HK-2 (cell line): ENCODE measurements at regions not wholly inside any gene's neighbourhood (a gene's known extent, or its start where the extent isn't known, plus 50 kb on each side); places are given as distances from the start of the nearest gene placed in this dataset.
"Not testable (repeated sequence)": the region's sequence is repeated elsewhere in the genome, so short reads cannot be mapped to it uniquely, and the experiment has no call there.

Experiments used
- DNase-seq: peaks from one replicate; pipeline ENCODE4 v3.0.0-alpha.2; 2018; ENCODE audit not compliant: unreplicated experiment

- DNase-seq = no peak
Measured at GRCh38 chr10:16231734-16232435, 204.9 kb upstream of the PTER start.

- DNase-seq = no peak
Measured at GRCh38 chr10:16232441-16232840, 204.4 kb upstream of the PTER start.

- DNase-seq = no peak
Measured at GRCh38 chr10:16234916-16235315, 201.9 kb upstream of the PTER start.

GRCh38 chr10:16242446-16242845 is 194.4 kb upstream of the PTER start:
- no peak for DNase-seq

- no peak for DNase-seq
Measured at GRCh38 chr10:16242859-16243613, 193.8 kb upstream of the PTER start.

DNA sequence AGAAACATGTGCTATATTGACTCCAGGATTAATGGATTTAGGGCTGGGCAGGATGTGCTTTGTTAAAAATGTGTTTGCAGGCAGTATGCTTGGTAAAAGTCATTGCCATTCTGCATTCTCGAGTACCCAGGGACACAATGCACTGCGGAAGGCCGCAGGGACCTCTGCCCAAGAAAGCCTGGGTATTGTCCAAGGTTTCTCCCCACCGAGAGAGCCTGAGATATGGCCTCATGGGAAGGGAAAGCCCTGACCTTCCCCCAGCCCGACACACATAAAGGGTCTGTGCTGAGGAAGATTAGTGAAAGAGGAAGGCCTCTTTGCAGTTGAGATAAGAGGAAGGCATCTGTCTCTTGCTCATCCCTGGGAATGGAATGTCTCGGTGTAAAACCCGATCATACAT is 186.7 kb upstream of the PTER start:
- not testable (repeated sequence) for DNase-seq

DNA sequence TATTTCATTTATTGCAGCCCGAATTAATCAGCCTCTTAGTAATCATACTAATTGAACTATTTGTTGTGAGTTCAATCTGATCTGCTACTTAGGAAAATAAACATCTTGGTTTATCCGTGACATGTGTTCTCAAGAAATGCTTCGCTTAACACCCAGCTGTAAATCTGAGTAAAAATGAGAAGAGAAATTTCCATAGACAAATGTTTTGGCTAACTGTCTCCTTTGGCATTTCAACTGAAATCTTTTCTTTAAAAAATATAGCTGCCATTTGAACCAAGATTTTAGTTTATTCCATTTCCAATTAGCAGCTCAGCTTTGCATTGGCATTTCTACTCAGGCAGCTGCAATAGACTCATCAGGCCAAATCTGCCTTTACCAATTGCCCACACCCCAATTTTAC is 180.5 kb upstream of the PTER start:
- no peak for DNase-seq

DNA sequence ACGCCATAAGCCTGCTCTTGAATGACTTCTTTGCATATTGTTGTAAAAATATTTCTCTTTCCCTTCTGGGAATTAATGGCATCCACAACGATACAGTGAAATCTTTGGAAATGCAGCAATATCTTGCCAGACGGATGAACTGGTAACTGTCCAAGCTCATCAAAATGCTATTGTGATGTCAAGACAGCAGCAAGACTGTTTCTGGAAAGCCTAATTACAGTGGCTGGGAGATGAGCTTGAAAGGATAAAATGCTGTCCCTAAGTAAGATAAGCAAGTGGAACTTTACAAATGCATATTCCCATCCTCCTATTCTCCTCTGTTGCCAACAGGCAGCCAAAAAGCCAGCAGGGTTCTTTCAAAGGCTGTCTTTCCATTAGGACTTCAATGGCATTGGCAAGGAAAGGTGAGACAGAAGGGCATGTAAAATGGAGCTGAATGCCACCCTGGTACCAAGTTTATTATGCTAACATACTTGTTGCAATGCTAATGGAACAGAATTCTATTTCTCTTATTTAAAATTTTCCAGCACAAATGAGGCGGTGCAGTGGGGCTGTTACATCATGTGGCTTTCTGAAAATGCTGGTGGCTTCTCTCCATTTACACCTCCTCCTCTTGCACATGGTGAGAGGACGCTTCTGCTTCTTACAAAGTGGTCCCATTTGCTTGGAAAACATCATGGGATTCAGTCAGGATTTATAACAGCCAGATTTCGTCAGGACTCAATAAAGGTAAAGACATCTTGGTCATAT is 178.3 kb upstream of the PTER start:
- no peak for DNase-seq

DNA sequence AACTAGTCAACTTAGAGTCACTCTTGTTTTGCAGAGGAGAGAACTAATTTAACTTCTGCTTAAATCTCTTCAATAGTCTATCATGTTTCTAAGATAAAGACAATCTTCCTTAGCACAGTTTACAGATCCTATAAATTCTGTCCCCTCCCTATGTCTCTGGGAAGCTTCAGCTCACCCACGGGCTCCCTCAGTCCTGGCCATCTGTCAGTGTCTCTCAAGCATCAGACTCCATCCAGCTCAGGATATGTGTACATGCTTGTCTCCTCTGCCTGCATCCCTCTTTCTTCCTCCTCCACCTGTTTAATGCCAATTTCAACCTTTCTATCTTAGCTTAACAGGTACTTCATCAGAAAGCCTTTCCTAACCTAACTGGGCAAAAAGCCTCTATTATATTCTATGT is 177.1 kb upstream of the PTER start:
- DNase-seq = no peak

- no peak for DNase-seq
Measured at GRCh38 chr10:16260388-16260787, 176.4 kb upstream of the PTER start.

GRCh38 chr10:16271571-16271970 is 165.2 kb upstream of the PTER start:
- DNase-seq = no peak

DNA sequence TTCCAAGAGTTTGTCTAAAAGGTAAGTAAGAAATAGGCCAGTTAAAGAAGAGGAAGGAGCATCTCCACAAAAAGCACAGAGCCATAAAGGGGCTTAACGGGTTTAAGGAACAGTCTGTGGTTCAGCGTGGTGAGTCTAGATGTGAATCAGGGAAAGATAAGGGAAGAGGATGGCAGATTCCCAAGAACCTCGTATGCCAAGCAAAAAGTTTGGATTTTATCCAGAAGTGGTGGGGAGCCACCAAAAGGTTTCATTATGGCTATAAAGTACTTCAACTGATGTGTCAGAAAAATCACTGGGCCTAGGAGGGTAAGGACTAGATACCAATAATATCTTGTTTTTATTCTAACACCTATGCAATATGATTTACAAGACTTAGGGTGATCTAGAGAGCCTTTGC is 161.9 kb upstream of the PTER start:
- DNase-seq = no peak

DNA sequence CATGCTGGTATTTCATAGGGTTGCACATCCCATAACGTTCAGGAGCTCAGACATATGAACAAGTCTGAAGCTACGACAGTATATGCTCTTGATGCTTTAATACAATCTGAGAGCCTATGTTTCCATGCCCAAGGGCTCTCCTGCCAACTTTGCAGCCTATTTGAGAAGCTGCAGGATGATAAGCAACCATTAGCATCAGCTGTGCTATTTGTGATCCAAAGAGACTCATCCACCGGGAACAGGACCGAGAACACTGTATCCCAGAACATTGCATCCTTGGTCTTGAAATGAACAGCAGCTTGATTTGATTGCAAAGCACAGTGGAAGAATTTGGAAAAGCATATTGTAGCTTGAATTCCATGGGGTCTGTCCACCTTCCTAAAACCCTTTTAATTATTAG is 156.2 kb upstream of the PTER start:
- no peak for DNase-seq

DNA sequence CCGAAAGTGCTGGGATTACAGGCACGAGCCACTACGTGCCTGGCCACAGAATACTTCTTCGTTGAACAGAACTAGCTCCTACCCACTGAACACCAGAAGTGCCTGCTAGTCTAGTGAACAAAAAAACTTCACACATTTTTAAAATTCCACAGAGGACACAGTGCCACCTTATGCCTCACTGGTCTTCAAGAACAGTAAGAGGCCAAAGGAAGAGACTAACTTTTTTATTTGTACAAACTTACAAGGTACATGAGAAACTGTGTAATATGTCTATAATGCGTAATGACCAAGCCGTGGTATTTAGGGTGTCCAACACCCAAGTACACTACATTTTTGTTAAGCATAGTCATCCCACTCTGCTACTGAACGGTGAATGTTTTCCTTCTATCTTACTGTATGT is 144.4 kb upstream of the PTER start:
- DNase-seq = no peak

GRCh38 chr10:16297069-16297468 is 139.7 kb upstream of the PTER start:
- no peak for DNase-seq

DNA sequence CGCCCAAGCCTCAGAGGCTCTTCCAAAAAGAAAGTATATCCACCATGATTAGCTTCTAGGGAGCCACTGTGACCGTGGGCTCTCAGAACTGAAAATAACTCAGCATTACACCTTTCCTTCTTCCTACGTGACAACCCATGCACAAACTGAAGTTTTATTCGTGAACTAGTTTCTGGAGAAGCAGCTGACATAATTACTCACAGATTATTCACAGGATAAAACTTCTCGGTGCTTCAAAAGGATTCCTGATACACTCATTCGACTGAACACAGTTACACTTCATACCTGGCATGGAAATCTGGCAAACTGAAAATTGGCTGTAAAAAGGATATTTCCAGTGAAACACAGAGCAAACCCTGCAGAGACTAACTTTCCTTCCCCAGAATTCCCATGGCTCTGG is 139.2 kb upstream of the PTER start:
- no peak for DNase-seq

DNA sequence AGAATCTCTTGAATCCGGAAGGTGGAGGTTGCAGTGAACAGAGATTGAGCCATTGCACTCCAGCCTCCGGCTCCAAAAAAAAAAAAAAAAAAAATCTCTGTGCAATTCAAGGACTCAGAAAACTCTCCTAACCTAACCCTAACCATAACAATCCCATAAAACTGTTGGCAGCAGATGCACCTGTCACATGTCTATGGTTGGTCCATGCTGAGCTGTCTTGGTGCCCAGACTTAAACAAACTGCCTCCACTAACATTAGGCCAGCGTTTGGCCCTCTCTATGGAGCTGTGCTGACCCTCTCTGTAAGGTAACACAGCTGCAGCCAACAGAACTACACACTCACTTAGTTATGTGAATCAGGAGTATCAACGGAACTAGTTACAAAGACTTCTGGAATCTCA is 132.5 kb upstream of the PTER start:
- DNase-seq = no peak

DNA sequence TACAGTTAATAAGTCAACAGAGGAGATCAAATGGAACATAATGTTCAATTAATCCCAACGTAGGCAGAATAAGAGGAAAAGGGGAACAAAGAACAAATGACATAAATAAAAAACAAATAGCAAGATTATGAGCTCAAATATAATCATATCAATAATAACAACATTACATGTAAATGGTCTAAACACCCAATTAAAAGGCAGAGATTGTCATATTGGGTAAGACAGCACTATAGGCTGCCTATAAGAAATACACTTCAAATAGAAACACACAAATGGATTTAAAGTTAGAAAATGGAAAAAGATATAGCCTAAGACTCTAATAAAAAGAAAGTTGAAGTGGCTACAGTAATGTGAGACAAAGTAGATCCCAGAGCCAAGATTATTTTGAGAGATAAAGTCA is 126.4 kb upstream of the PTER start:
- DNase-seq = no peak

DNA sequence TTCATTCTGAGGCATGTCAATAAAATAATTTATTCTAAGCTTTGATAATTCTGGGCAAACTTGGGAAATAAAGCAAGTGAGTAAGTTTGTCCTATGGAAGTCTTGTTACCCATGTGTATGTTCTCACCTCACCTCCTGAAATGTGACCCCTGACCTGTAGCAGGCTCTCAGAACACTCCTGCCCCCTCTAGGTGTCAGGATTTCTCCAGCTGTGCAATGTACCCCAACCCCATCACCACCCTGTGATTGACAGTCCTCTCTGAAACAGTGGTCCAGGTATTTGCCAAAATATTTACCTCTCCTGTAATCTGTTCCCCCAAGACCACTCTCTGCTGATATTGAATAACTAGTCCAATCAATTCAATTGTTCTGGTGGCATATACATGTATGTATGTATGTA is 122.6 kb upstream of the PTER start:
- no peak for DNase-seq

DNA sequence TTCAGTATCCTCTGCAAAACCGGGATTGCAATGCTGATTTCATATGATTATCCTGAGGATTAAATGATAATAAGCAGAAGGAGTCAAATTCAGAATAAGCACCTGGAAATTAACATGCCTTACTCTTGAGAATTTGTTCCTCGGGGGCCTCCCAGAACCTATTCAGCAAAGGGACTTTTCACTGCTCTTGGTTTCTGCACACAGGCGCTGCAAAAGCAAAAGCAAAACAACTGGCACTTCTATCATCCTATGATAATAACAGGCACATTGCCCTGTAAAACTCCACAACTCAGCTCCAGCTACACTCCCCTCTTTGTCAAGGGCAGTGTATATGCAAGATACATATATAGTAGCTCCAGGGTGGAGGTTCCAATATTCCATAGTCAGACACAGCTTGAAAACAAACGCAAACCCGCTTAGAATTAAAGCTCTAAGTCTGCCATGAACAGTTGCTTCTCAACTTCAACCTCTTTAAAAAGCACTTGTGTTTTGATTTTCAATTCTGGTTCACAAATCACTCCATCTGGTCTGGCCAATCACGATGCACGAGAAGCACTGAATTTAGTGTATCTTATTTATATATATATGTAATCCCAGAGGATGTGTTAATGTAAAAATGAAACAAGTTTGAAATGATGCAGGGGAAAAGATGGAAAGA is 119.9 kb upstream of the PTER start:
- no peak for DNase-seq

DNA sequence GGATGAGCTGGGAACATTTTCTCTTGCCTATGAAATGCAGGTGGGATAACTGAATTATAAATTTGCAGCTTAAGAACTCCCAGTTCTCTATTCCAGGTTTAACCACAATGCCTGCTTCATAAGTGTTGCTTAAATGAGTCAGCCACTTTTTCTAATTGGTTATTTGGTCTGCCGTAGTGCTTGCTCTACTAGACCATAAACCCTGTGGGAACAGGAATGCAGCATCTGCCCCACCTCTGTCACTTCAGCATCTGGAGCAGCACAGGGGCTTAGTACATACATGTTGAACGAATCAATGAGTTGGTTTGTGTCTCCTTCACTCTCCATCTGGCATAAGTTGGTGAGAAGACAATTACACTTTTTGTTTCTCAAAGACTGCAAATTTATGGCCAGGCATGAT is 95.2 kb upstream of the PTER start:
- DNase-seq = no peak

DNA sequence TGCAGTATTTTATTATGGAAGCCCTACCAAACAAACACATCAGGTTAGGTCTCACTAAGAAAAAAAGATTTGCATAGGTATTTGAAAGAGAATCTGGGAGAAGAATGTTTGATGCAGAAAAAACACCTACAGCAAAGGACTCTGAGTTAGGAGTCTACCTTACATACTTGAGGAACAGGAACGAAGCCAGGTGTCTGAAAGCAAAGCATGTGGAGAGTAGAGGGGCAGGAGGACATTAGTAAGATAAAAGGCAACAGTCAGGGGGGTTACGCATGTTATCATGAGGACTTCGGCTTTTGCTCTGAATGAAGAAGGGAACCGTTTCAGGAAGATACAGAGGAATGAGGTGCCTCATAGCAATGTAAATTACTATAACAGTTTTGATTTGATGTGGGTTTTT is 87.9 kb upstream of the PTER start:
- no peak for DNase-seq
